ENCODE measurements at regions not wholly inside any gene's neighbourhood (a gene's known extent, or its start where the extent isn't known, plus 50 kb on each side); places are given as distances from the start of the nearest gene placed in this dataset.

GRCh38 chr5:89041976-89042375, 159.0 kb upstream of the MEF2C start:
- no peak for DNase-seq

DNA sequence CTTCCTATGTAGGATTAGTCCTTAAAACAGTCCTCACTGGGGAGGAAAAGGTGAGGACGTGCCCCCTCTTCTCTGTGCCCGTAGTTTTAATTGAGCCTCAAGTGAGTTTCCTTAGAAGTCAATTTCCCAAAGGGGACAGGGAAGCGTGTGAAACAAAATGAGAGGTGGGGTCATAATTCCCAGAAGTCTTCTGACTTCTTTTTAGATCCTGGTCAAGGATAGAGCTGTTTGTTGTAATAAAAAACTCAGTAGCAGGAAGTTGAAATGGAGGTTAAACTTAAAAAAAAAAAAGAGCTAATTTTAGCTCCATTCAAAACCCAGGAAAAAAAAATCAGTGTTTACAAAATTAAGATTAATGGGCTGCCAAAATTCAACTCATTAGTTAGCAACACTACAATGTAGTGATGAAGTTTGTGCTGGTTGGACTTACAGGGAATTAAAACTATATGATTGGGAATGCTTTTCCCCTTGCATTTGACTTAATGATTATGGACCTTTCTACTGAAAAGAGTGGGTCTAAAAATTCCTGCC, 158.3 kb upstream of the MEF2C start:
- DNase-seq: no peak

GRCh38 chr5:89036704-89037489, 153.9 kb upstream of the MEF2C start:
- DNase-seq: no peak

DNA sequence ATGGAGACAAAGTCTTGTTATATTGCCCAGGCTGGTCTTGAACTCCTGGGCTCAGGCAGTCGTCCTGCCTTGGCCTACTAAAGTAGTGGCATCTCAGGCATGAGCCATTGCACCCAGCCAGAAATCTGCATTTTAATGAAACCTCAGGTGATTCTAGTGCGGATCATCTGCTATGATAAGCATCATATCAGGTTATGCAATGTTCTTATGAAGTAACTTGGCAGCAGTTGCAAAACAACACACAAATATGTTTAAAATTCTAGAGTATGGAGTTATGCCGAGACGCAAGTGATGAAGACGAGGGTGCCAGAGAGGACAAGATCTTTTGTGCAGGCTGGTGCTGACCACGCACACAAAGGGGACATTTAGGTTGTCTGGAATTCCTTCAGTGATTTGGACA, 153.2 kb upstream of the MEF2C start:
- DNase-seq: no peak

DNA sequence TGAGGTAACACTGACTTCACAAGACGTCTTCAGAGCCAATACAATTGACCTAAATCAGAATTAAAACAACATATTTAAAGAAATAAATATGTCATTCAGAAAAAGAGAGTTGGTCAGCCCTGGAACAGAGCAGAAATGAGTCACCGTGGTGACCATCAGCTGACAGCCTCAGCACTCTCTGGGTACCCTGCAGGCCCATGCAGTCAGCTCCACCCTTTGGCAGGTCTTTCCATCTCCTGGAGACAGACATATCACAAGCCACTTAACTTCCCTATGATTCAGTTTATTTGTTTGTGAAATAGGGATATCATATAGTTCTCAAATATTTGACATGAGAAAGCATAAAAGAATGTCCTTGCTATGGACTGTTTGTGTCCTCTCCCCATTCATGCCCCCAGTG, 151.6 kb upstream of the MEF2C start:
- no peak for DNase-seq

DNA sequence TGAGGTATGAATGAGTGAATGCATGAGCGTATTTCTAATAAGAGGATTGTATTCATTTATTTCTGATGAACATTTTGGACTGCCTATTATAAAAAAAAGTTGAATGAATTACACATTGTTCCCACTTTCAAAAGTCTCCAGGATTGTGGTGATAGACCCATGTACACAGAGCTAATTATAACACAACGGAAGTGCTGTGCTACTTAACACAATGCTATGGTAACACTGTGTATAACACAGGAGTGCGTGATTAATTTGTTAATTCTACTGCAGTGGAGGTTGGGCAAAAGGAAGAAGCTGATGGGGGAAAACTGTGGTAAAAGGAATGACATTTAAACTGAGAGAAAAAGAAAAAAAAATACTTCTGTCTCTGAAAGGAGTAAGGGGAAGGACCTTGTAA, 147.8 kb upstream of the MEF2C start:
- DNase-seq: no peak

DNA sequence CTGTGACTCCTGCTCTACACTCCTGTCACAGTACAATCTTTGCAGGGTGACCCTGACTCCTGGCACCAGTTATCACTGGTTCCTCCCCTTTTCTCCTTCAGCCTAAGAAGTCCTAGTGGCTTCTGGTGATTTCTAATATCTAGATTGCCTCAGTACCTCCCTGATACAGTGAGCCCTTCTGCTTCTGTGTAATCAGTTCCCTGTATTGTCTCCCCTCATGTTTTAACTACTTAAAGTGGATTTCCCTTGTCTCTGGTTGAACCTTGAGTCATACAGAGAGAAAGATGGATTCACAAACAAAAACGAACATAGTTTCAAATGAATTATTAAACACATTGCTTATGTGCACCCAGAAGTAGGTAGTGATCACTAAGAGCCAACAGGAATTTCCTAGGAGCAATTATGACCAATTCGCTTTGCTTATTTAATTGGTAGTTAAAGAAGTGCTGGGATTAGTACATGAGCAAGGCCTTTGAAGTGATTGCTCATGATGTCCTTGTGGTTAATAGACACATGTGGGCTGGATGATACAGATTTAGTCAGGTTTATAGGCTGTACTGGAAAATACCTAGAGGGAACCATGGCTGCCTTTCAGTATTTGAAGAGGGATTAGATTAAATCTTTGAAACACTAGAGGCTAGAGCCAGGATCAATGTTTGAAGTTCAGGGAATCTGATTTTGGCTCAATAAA, 145.8 kb upstream of the MEF2C start:
- DNase-seq: no peak

- no peak for DNase-seq
Measured at GRCh38 chr5:89024045-89024444, 141.1 kb upstream of the MEF2C start.

DNA sequence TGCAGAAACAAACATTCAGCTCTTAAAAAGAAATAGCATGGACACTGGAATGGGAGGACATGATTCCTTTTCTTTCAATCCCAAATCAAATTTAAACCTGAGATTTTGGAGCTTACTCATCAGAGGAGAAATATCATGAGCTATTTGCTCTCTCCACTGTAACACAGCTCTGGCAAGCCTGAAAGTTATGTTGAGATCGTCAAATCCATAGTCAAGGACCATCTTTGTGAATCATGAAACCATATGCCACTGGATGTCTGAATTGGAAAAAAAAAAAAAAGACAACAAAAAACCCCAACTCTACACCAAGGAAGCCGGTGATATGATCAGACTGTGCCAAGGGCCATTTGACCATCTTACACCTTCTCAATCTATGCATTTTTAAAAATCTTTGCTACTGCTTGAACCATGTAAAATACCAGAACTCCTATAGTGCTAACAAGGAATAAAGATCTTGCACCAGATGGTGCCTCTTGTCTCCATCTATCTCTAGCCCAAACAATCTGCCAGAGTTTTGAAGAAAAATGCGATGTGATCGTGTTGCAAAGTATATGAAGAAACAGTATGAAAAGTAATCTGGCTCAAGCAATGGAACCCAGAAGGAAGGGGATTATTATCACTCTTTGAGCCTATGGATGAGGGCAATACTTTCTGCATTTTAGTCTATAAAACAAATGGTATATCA, 138.1 kb upstream of the MEF2C start:
- no peak for DNase-seq

DNA sequence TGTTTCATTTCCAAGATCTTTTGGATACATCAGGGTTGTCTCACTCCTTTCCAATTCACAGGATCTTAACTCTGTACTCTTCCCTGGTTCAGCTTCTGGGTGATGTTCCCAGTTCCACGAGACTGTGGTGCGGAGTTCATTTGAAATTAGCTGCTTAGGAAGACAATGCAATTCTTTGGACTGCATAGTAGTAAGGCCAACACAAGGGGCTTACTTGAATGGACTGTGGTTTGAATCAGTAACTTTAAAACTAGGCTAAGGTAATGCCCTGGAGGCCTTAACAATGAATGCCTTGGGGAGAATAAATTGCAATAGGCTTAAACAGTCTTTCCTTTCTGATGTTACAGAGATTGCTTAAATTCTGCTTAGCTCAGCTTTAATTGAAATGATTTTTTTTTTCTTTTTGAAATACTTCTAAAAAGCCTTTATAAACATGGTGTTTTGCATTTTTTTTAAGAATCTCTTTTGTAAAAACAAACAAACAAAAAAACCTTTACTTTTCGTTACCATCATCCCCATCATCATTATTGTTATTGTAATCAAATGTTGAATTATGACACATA, 133.8 kb upstream of the MEF2C start:
- no peak for DNase-seq

- DNase-seq: no peak
Measured at GRCh38 chr5:89015409-89015808, 132.4 kb upstream of the MEF2C start.

- DNase-seq: no peak
Measured at GRCh38 chr5:89011778-89012711, 129.1 kb upstream of the MEF2C start.

GRCh38 chr5:89010512-89010911, 127.5 kb upstream of the MEF2C start:
- DNase-seq: no peak

- no peak for DNase-seq
Measured at GRCh38 chr5:89008291-89008690, 125.3 kb upstream of the MEF2C start.

- no peak for DNase-seq
Measured at GRCh38 chr5:89005990-89006389, 123.0 kb upstream of the MEF2C start.

DNA sequence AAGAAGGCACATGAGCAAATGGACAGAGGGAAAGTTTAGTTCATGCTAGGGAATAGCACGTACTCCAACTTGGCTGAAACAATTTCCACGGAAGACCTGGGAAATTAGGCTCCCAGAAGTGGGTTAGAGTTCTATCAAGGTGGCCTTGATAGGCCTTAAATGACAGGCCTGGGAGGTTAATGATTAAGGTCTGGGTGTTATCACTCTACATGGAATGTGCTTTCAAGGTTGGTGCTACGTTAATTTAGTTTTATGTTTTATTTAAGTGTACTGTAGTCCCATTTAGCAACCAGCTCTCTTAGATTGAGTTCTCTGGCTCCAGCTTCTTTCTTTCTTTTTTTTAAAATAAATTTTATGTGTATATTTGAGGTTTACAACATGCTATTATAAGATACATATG, 121.4 kb upstream of the MEF2C start:
- no peak for DNase-seq

DNA sequence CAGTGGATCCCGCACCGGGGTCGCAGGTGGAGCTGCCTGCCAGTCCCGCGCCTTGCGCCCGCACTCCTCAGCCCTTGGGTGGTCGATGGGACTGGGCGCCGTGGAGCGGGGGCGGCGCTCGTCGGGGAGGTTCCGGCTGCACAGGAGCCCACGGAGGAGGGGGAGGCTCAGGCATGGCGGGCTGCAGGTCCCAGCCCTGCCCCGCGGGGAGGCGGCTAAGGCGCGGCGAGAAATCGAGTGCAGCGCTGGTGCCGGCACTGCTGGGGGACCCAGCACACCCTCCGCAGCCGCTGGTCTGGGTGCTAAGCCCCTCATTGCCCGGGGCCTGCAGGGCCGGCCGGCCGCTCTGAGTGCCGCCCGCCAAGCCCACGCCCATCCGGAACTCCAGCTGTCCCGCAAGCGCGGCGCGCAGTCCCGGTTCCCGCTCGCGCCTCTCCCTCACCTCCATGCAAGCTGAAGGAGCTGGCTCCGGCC, 120.6 kb upstream of the MEF2C start:
- DNase-seq: no peak

GRCh38 chr5:88999853-89000252, 116.9 kb upstream of the MEF2C start:
- DNase-seq: no peak

GRCh38 chr5:88997937-88998336, 115.0 kb upstream of the MEF2C start:
- no peak for DNase-seq

- DNase-seq: no peak
Measured at GRCh38 chr5:88984040-88984439, 101.1 kb upstream of the MEF2C start.

- no peak for DNase-seq
Measured at GRCh38 chr5:88979726-88980125, 96.7 kb upstream of the MEF2C start.

Data from right lung (tissue), 2 donors.